ENCODE measurements at regions not wholly inside any gene's neighbourhood (a gene's known extent, or its start where the extent isn't known, plus 50 kb on each side); places are given as distances from the start of the nearest gene placed in this dataset.

DNA sequence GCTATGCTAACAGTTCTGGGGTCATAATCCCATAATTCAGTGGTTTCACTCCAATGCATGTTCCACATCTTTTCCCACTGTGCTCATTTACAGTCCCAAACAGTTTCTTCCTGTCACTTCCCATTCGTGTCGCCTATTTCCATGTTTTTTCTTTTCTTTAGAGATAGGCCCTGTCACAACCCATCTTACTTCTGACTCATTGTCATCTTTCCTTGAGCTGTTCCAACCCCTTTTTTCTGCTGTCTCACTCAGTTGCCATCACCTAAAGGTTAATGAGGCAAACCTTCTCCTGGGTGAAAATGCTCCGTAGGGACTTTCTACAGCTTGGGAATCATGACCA is 814.5 kb downstream of the VGLL3 start:
- no peak for DNase-seq (ENCODE audit: low read depth)
- H3K4me3 ChIP-seq (ENCODE audit: low read depth, low read length), result no peak overlapping the region
- TF ChIP-seq CTCF (IDR thresholded peaks at IDR 0.05; ENCODE audit: low read depth, low read length, missing control alignments), result no peak

DNA sequence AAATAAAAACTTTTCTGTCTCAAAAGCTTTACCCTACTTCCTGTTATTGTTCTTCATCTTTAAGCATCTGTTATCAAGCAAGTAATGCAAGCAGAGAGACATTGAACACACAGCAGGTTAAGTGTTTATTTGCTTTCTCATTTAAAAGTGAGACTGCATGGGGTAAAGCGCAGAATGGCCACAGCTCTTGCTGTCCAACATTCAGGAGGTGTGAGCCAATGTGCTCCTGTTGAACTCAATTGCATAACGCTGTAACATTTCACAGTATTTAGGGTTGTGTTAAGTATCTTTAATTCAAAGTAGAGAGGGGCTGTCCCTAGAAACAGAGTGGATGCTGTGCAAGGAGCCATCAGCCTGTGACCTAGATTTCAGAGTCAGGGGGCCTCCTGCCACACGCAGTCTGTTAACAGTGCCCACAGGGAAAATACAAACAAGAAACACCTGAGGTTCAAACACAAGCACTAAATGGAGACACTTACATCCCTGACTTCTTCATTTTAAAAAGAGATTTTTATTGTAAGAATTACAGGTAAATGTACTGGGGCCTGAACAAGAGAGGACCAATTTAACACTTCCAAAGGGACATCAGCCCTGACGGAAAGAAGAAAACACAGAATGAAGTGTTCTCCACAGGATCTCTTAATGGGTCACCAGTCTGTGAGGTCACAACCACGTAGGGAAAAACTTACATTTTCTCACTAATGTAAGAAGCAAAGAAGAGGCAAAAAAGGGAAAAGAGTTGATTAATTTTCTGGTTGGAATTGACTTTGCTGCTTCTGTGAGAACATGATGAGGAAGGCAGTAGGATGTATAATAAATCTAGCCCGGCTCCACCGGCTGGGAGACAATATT is 815.1 kb downstream of the VGLL3 start:
- no peak for DNase-seq (ENCODE audit: low read depth)
- no peak overlapping the region for H3K4me3 ChIP-seq (ENCODE audit: low read depth, low read length)
- TF ChIP-seq CTCF (IDR thresholded peaks at IDR 0.05; ENCODE audit: low read depth, low read length, missing control alignments), result no peak

- no peak overlapping the region for H3K4me3 ChIP-seq (ENCODE audit: low read depth, low read length)
- TF ChIP-seq CTCF (IDR thresholded peaks at IDR 0.05; ENCODE audit: low read depth, low read length, missing control alignments), result no peak
- DNase-seq (ENCODE audit: low read depth), result no peak
Observed at GRCh38 chr3:86175051-86175536, 815.9 kb downstream of the VGLL3 start.

DNA sequence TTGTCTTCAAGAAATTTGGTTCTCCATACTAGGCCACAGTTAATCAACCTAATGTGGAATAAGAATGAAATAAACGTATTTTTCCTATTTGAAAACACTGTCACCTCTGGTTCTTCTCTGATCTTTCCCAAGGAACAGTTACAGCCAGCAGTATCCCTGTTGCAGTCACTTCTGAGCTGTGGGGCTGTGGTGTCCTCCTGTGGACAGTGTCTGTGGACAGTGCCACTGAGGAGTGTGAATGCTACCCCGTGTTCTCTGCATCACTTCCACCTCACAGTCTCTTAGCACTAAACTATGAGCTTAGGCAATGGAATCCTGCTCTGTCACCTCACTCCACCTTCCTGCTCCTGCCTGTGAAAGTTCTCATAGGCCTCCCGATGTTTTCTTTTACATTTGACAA is 817.5 kb downstream of the VGLL3 start:
- no peak for DNase-seq (ENCODE audit: low read depth)
- TF ChIP-seq CTCF (IDR thresholded peaks at IDR 0.05; ENCODE audit: low read depth, low read length, missing control alignments), result no peak
- no peak overlapping the region for H3K4me3 ChIP-seq (ENCODE audit: low read depth, low read length)

DNA sequence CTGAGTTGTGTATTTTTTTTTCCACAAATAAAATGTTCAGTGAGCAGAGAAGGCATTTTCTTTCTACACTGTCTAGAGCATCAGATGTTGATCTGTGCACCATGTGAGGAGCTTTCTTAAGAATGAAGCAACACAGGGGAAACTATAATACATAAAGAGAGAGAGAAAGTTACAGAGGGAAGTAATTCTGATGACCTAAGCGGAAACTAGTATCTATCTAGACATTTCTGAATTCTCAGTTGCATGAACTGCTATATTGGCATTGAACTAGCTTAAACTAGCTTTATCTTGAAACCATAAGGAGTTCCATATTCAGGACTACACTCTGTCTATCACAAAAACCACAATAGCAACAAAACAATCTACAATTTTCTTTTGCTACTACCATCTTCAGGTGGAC is 822.4 kb downstream of the VGLL3 start:
- no peak for TF ChIP-seq CTCF (IDR thresholded peaks at IDR 0.05; ENCODE audit: low read depth, low read length, missing control alignments)
- H3K4me3 ChIP-seq (ENCODE audit: low read depth, low read length), result no peak overlapping the region
- DNase-seq (ENCODE audit: low read depth), result no peak

- no peak for DNase-seq (ENCODE audit: low read depth)
- no peak for TF ChIP-seq CTCF (IDR thresholded peaks at IDR 0.05; ENCODE audit: low read depth, low read length, missing control alignments)
- no peak overlapping the region for H3K4me3 ChIP-seq (ENCODE audit: low read depth, low read length)
Observed at GRCh38 chr3:86162521-86162920, 828.4 kb downstream of the VGLL3 start.

- no peak for DNase-seq (ENCODE audit: low read depth)
- no peak for TF ChIP-seq CTCF (IDR thresholded peaks at IDR 0.05; ENCODE audit: low read depth, low read length, missing control alignments)
- no peak overlapping the region for H3K4me3 ChIP-seq (ENCODE audit: low read depth, low read length)
Observed at GRCh38 chr3:86161493-86161892, 829.5 kb downstream of the VGLL3 start.

All from GM12864 (cell line).